ENCODE measurements at regions not wholly inside any gene's neighbourhood (a gene's known extent, or its start where the extent isn't known, plus 50 kb on each side); places are given as distances from the start of the nearest gene placed in this dataset.

DNA sequence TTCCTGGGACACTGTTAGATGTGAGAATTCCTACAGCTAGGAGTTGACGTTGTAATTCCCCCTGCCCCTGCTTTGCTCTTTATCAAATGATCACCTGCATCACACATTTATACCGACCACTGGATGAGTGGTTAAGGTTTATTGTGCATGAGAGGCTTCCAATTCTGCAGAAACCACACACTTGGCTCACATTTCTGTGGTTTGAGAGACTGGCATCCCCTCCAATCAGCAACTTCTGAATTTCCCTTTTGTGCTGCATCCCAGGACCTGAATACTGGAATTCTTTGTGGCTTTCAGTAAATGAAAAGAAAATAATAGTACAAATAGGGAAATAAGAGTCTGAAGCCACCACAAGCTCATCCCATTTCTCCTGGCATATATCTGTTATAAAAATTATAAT lies 628.7 kb upstream of the PIK3C3 start:
- H3K36me3 ChIP-seq: no peaks in the 10 kb centered on the region
- H3K4me1 ChIP-seq (ENCODE audit: insufficient read depth): no peaks in the 10 kb centered on the region
- 55 to 75% (median 62%) methylated on average over 2 of the region's 2 CpGs for WGBS, 3 donors
- no peak overlapping the region for H3K27ac ChIP-seq
- no peak overlapping the region for H3K4me3 ChIP-seq
- H3K27me3 ChIP-seq: no peaks in the 10 kb centered on the region
- intact Hi-C loops (cut with DNase I): no loop called here
- no peaks in the 10 kb centered on the region for H3K9me3 ChIP-seq
- no peak for TF ChIP-seq EP300 (IDR thresholded peaks at IDR 0.05)
- TF ChIP-seq, protein P1, sequence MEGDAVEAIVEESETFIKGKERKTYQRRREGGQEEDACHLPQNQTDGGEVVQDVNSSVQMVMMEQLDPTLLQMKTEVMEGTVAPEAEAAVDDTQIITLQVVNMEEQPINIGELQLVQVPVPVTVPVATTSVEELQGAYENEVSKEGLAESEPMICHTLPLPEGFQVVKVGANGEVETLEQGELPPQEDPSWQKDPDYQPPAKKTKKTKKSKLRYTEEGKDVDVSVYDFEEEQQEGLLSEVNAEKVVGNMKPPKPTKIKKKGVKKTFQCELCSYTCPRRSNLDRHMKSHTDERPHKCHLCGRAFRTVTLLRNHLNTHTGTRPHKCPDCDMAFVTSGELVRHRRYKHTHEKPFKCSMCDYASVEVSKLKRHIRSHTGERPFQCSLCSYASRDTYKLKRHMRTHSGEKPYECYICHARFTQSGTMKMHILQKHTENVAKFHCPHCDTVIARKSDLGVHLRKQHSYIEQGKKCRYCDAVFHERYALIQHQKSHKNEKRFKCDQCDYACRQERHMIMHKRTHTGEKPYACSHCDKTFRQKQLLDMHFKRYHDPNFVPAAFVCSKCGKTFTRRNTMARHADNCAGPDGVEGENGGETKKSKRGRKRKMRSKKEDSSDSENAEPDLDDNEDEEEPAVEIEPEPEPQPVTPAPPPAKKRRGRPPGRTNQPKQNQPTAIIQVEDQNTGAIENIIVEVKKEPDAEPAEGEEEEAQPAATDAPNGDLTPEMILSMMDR (IDR thresholded peaks at IDR 0.05): no peak
- TF ChIP-seq POLR2A (IDR thresholded peaks at IDR 0.05): no peak
- DNase-seq: no peak

- Histone ChIP-seq H3K9me3 (no peaks in the 10 kb centered on the region), H3K4me1 (ENCODE audit: insufficient read depth) (no peaks in the 10 kb centered on the region), H3K27ac (no peak overlapping the region), H3K27me3 (no peaks in the 10 kb centered on the region), H3K4me3 (no peak overlapping the region), H3K36me3 (no peaks in the 10 kb centered on the region)
- intact Hi-C loops (cut with DNase I): no loop called here
- TF ChIP-seq EP300 (IDR thresholded peaks at IDR 0.05): no peak
- TF ChIP-seq, protein P1 (IDR thresholded peaks at IDR 0.05): no peak
- TF ChIP-seq POLR2A (IDR thresholded peaks at IDR 0.05): no peak
- whole genome bisulfite sequencing, 3 donors: 81 to 88% (median 87%) methylated on average over 2 of the region's 2 CpGs
- no peak for DNase-seq
Measured at GRCh38 chr18:41324934-41325333, 630.1 kb upstream of the PIK3C3 start.

- H3K27me3 ChIP-seq: no peaks in the 10 kb centered on the region
- no peaks in the 10 kb centered on the region for H3K9me3 ChIP-seq
- H3K27ac ChIP-seq: no peak overlapping the region
- no peaks in the 10 kb centered on the region for H3K4me1 ChIP-seq (ENCODE audit: insufficient read depth)
- DNase-seq: no peak
- WGBS, 3 donors: 82 to 89% (median 86%) methylated on average over 2 of the region's 2 CpGs
- intact Hi-C loops (cut with DNase I): no loop called here
- no peak overlapping the region for H3K4me3 ChIP-seq
- TF ChIP-seq POLR2A (IDR thresholded peaks at IDR 0.05) (no peak), EP300 (IDR thresholded peaks at IDR 0.05) (no peak)
- TF ChIP-seq, protein P1 (IDR thresholded peaks at IDR 0.05): no peak
- H3K36me3 ChIP-seq: no peaks in the 10 kb centered on the region
Measured at GRCh38 chr18:41324020-41324791, 630.8 kb upstream of the PIK3C3 start.

GRCh38 chr18:41323044-41323443 lies 632.0 kb upstream of the PIK3C3 start:
- TF ChIP-seq POLR2A (IDR thresholded peaks at IDR 0.05): no peak
- TF ChIP-seq EP300 (IDR thresholded peaks at IDR 0.05): no peak
- TF ChIP-seq, protein P1 (IDR thresholded peaks at IDR 0.05): no peak

More at GRCh38 chr18:41323044-41323443, 632.0 kb upstream of the PIK3C3 start:
- no peak for DNase-seq
- no peaks in the 10 kb centered on the region for H3K36me3 ChIP-seq
- no peak overlapping the region for H3K27ac ChIP-seq
- H3K9me3 ChIP-seq: no peaks in the 10 kb centered on the region
- intact Hi-C loops (cut with DNase I): no loop called here
- no peak overlapping the region for H3K4me3 ChIP-seq
- H3K4me1 ChIP-seq (ENCODE audit: insufficient read depth): no peaks in the 10 kb centered on the region
- no peaks in the 10 kb centered on the region for H3K27me3 ChIP-seq

All from ovary (tissue), 7 donors.